ENCODE measurements at regions not wholly inside any gene's neighbourhood (a gene's known extent, or its start where the extent isn't known, plus 50 kb on each side); places are given as distances from the start of the nearest gene placed in this dataset.
A peak's percentile ranks its signal among the peaks of the same experiment; 100 is the strongest.

DNA sequence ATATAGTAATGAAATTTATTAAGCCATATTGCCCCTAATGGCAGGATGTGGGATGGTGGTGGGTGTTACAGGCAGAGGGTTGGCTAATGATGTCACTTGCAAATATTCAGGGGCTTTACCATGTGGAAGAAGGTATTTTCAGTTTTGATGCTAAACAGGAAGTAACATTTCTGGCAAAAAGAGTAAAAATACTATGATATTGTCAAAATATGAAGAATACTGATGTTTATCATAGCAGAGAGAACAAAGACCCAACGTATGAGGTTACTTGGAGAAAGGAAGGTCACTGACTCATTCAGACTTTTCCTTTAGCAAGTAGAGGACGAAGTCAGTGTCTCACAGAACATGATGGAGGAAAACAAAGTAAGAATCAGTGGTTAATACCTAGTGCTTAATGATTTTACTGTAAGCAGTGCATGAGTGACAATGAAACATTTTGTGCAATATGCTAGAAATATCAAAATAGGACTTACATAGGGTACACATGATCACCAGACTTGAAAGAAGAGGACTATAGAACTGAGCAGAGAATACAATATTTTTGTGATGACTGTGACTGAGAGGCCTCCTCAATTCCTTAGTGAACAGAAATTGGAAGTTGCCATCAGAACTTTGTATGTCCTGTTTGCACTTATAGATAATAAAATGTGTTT lies 89.7 kb upstream of the STEAP4 start:
- DNase-seq (ENCODE audit: low spot score) = peak; percentile 25
- TF ChIP-seq, protein P1, sequence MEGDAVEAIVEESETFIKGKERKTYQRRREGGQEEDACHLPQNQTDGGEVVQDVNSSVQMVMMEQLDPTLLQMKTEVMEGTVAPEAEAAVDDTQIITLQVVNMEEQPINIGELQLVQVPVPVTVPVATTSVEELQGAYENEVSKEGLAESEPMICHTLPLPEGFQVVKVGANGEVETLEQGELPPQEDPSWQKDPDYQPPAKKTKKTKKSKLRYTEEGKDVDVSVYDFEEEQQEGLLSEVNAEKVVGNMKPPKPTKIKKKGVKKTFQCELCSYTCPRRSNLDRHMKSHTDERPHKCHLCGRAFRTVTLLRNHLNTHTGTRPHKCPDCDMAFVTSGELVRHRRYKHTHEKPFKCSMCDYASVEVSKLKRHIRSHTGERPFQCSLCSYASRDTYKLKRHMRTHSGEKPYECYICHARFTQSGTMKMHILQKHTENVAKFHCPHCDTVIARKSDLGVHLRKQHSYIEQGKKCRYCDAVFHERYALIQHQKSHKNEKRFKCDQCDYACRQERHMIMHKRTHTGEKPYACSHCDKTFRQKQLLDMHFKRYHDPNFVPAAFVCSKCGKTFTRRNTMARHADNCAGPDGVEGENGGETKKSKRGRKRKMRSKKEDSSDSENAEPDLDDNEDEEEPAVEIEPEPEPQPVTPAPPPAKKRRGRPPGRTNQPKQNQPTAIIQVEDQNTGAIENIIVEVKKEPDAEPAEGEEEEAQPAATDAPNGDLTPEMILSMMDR (IDR thresholded peaks at IDR 0.05; ENCODE audit: extremely low read depth, missing control alignments) = no peak

DNA sequence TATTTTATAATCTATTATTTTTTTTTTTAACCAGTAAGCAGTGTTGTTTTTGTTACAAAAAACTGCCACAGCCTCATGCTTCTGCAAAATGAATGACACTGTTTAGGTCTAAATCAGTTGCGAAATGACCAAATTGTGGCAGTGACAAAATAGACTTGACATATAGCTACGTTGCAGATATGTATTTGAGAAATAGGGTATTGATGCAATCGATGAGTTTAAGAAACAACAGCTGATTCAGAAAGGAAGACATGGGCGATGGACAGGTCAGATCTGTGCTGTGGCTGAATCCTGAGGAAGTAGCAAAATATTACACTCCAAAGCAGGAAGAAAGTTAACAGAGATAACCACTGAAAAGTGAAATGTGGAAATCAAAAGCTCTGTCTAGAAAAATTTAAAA lies 89.0 kb upstream of the STEAP4 start:
- no peak for DNase-seq (ENCODE audit: low spot score)
- TF ChIP-seq, protein P1 (IDR thresholded peaks at IDR 0.05; ENCODE audit: extremely low read depth, missing control alignments) = no peak

DNA sequence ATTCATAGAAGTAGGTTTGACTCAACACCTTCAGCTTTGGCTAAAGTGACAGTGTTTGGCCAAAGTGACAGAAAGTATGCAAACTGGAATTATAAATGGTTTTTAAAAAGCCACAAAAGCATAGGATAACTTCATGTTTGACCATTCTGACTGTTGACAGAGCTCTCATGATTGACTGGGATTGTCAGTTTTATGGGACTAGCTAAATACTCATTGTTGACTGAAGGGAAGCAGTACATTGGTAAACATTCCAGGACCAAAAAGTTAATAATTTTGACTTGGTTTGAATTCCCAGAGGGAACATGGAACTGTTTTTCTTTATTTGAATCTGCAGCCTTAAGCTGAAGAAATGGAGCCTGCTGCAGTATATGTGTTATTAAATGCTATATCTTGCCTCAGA lies 84.6 kb upstream of the STEAP4 start:
- TF ChIP-seq, protein P1 (IDR thresholded peaks at IDR 0.05; ENCODE audit: extremely low read depth, missing control alignments) = no peak
- no peak for DNase-seq (ENCODE audit: low spot score)

DNA sequence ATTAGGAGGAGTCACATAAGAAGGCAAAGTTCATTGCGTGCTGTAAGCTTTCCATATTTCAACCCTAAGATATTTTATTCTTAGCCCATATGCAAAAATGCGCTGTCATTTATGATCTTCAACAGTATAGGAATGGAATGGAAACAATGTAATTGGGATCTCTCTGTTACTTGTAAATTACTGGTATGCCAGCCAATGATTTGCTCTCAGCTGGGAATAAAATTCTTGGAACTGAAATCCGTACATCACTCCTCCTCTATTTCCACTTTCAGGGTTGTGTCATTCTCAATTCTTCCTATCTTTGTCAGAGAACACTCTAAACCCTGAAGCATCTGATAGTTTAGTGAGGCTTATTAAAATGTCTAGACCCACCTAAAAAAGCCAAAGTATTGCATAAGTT lies 80.7 kb upstream of the STEAP4 start:
- DNase-seq (ENCODE audit: low spot score) = no peak
- TF ChIP-seq, protein P1 (IDR thresholded peaks at IDR 0.05; ENCODE audit: extremely low read depth, missing control alignments) = no peak

DNA sequence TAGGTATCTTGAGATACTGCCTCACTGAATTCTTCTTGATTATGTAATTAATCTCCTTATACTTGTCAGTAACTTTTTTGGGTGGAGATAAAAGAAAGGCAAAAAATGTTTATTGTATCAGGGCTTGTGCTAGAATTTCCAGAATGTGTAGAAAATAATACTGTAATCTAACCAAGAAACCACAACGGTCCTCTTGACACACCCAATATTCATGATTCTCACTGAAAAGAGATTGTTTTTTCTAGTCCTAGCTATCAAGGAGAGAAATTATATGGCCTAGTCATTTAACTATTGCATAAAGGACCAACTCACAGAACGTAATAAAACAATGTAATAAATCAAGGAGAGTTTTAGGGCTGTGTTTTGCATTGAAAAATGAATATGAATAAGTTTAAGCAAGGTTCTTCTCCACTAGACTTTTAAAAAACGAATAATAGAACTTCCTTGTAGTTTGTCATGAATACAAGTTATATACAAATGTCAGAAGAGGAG lies 80.0 kb upstream of the STEAP4 start:
- no peak for DNase-seq (ENCODE audit: low spot score)
- TF ChIP-seq, protein P1 (IDR thresholded peaks at IDR 0.05; ENCODE audit: extremely low read depth, missing control alignments) = no peak

DNA sequence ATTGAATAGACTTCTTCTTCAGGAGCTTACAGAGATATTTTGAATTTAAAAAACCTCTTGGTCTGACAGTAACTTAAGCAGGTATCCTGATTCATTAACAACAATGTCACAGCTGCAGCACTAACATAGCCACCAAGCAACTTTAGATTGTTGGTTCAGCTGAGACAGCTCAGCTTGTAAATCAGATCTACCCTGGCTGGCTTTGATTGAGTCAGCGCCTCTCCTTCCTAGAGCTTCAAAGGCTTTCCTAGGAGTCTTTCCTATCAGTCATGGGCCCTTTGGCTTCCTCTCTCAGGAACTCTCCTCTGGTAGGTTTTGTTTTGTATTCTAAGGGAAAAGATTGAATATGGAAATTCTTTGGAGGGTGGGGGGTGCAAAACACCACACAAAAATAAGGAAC lies 70.7 kb upstream of the STEAP4 start:
- TF ChIP-seq, protein P1 (IDR thresholded peaks at IDR 0.05; ENCODE audit: extremely low read depth, missing control alignments) = no peak
- DNase-seq (ENCODE audit: low spot score) = no peak

DNA sequence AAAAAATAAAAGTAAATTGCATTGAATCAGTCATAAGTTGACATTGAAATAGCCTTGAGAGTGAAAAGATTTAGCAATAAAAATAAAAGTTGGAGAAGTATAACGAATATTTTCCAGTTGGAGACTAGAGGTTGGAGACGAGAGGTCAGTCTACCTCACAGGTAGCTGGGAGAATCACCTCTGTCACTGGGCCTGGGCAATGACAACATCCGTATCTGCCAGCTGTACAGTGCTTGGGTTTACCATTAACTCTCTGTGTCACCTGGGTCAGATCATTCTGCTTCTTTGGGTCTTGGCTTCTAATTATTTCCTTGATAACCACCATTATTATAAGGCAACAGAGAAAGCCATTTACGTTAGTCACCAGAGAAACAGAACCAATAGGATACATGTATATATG lies 62.0 kb upstream of the STEAP4 start:
- no peak for DNase-seq (ENCODE audit: low spot score)
- TF ChIP-seq, protein P1 (IDR thresholded peaks at IDR 0.05; ENCODE audit: extremely low read depth, missing control alignments) = no peak
